ENCODE measurements at regions not wholly inside any gene's neighbourhood (a gene's known extent, or its start where the extent isn't known, plus 50 kb on each side); places are given as distances from the start of the nearest gene placed in this dataset.
"Not testable (repeated sequence)": the region's sequence is repeated elsewhere in the genome, so short reads cannot be mapped to it uniquely, and the experiment has no call there.

- DNase-seq: no peak
Measured at GRCh38 chr3:156050918-156051317, 69.5 kb upstream of the KCNAB1 start.

- DNase-seq: no peak
Measured at GRCh38 chr3:156051651-156052050, 68.7 kb upstream of the KCNAB1 start.

- no peak for DNase-seq
Measured at GRCh38 chr3:156052115-156052514, 68.3 kb upstream of the KCNAB1 start.

- no peak for DNase-seq
Measured at GRCh38 chr3:156059950-156060501, 60.4 kb upstream of the KCNAB1 start.

- not testable (repeated sequence) for DNase-seq
Measured at GRCh38 chr3:156068151-156068550, 52.2 kb upstream of the KCNAB1 start.

GRCh38 chr3:156070028-156070427 is 50.4 kb upstream of the KCNAB1 start:
- DNase-seq: no peak
